ENCODE measurements at regions not wholly inside any gene's neighbourhood (a gene's known extent, or its start where the extent isn't known, plus 50 kb on each side); places are given as distances from the start of the nearest gene placed in this dataset.
"Not testable (repeated sequence)": the region's sequence is repeated elsewhere in the genome, so short reads cannot be mapped to it uniquely, and the experiment has no call there.

- TF ChIP-seq MAX (IDR thresholded peaks at IDR 0.05; ENCODE audit: low read depth, low read length): no peak
- TF ChIP-seq, protein P1, sequence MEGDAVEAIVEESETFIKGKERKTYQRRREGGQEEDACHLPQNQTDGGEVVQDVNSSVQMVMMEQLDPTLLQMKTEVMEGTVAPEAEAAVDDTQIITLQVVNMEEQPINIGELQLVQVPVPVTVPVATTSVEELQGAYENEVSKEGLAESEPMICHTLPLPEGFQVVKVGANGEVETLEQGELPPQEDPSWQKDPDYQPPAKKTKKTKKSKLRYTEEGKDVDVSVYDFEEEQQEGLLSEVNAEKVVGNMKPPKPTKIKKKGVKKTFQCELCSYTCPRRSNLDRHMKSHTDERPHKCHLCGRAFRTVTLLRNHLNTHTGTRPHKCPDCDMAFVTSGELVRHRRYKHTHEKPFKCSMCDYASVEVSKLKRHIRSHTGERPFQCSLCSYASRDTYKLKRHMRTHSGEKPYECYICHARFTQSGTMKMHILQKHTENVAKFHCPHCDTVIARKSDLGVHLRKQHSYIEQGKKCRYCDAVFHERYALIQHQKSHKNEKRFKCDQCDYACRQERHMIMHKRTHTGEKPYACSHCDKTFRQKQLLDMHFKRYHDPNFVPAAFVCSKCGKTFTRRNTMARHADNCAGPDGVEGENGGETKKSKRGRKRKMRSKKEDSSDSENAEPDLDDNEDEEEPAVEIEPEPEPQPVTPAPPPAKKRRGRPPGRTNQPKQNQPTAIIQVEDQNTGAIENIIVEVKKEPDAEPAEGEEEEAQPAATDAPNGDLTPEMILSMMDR (IDR thresholded peaks at IDR 0.05; ENCODE audit: low read depth, low read length): no peak
- H3K4me3 ChIP-seq (ENCODE audit: low read depth, low read length): no peak overlapping the region
- DNase-seq (ENCODE audit: low read depth): no peak
These were observed 236.6 kb downstream of the TMA16 start for GRCh38 chr4:163731071-163731470.

GRCh38 chr4:163732473-163732872 lies 238.0 kb downstream of the TMA16 start:
- TF ChIP-seq, protein P1 (IDR thresholded peaks at IDR 0.05; ENCODE audit: low read depth, low read length): no peak
- no peak for TF ChIP-seq POLR2A (IDR thresholded peaks at IDR 0.05; ENCODE audit: extremely low read depth, insufficient read length)
- no peak for TF ChIP-seq MAX (IDR thresholded peaks at IDR 0.05; ENCODE audit: low read depth, low read length)
- TF ChIP-seq MYC (IDR thresholded peaks at IDR 0.05; ENCODE audit: low read depth, low read length): no peak
- DNase-seq (ENCODE audit: low read depth): no peak

GRCh38 chr4:163736876-163737275 lies 242.4 kb downstream of the TMA16 start:
- TF ChIP-seq, protein P1 (IDR thresholded peaks at IDR 0.05; ENCODE audit: low read depth, low read length): no peak
- TF ChIP-seq POLR2A (IDR thresholded peaks at IDR 0.05; ENCODE audit: extremely low read depth, insufficient read length) (no peak), MAX (IDR thresholded peaks at IDR 0.05; ENCODE audit: low read depth, low read length) (no peak), MYC (IDR thresholded peaks at IDR 0.05; ENCODE audit: low read depth, low read length) (no peak)
- no peak for DNase-seq (ENCODE audit: low read depth)
- H3K4me3 ChIP-seq (ENCODE audit: low read depth, low read length): no peak overlapping the region

More at GRCh38 chr4:163732473-163732872, 238.0 kb downstream of the TMA16 start:
- H3K4me3 ChIP-seq (ENCODE audit: low read depth, low read length): no peak overlapping the region

- DNase-seq (ENCODE audit: low read depth): not testable (repeated sequence)
These were observed 243.4 kb downstream of the TMA16 start for GRCh38 chr4:163737846-163738245.

DNA sequence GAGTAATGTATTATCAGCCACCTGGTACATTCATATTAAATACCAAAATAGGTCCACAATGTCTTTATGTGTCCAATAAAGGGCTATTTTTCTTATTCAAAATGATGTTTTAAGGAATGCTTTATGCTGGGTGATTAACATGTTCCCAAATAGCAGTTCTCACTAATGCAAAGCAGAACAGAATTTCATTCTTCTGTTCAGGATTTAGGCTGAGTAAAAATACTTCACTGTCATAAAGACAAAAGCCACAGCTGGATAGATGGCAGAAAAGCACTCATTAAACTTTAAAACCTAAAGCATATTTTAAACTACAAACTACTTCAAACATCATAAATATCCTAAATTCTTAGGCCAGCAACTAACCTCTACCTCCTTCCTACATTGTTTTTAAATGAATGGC lies 244.0 kb downstream of the TMA16 start:
- TF ChIP-seq POLR2A (IDR thresholded peaks at IDR 0.05; ENCODE audit: extremely low read depth, insufficient read length): no peak
- TF ChIP-seq, protein P1 (IDR thresholded peaks at IDR 0.05; ENCODE audit: low read depth, low read length): no peak
- TF ChIP-seq MYC (IDR thresholded peaks at IDR 0.05; ENCODE audit: low read depth, low read length): no peak
- TF ChIP-seq MAX (IDR thresholded peaks at IDR 0.05; ENCODE audit: low read depth, low read length): no peak
- no peak for DNase-seq (ENCODE audit: low read depth)
- H3K4me3 ChIP-seq (ENCODE audit: low read depth, low read length): no peak overlapping the region

More at GRCh38 chr4:163737846-163738245, 243.4 kb downstream of the TMA16 start:
- not testable (repeated sequence) for H3K4me3 ChIP-seq (ENCODE audit: low read depth, low read length)

DNA sequence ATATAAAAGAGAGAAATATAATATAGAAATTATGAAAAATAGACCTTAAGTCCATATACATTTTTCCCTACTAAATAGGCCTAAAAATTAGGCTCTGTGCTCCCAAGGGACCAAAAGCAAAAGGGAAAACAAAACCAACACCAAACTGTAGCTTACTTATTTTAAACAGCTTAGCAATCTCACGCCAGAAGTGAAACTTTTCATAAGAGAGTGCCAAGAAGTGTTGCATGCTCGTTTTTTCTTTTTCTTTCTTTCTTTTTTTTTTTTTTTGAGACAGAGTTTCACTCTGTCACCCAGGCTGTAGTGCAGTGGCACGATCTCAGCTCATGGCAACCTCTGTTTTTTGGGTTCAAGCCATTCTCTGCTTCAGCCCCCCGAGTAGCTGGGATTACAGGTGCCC lies 250.4 kb downstream of the TMA16 start:
- H3K4me3 ChIP-seq (ENCODE audit: low read depth, low read length): no peak overlapping the region
- DNase-seq (ENCODE audit: low read depth): no peak
- TF ChIP-seq POLR2A (IDR thresholded peaks at IDR 0.05; ENCODE audit: extremely low read depth, insufficient read length) (no peak), MAX (IDR thresholded peaks at IDR 0.05; ENCODE audit: low read depth, low read length) (no peak), MYC (IDR thresholded peaks at IDR 0.05; ENCODE audit: low read depth, low read length) (no peak)
- TF ChIP-seq, protein P1 (IDR thresholded peaks at IDR 0.05; ENCODE audit: low read depth, low read length): no peak

Measured in NB4 (cell line).